Gastroesophageal sphincter (tissue), 3 donors: ENCODE measurements at regions not wholly inside any gene's neighbourhood (a gene's known extent, or its start where the extent isn't known, plus 50 kb on each side); places are given as distances from the start of the nearest gene placed in this dataset.

Experiments
- CTCF ChIP-seq, 4 experiments: fragments of 200-600 bp in 2 of 4; fragments of 450-650 bp in 2 of 4; sonication (generic) in 1 of 4; IDR thresholded peaks; one replicate each; pipeline ENCODE4 v1.5.1; 2017 to 2019; ENCODE audit warnings: antibody characterized with exemption in 4 of 4, mild to moderate bottlenecking in 2 of 4, moderate library complexity in 2 of 4
- POLR2AphosphoS5 ChIP-seq: sonication (generic); formaldehyde crosslinking; IDR thresholded peaks from one replicate; pipeline ENCODE4 v1.6.1; 2017; ENCODE audit warnings: antibody characterized with exemption

- no peak for TF ChIP-seq CTCF (IDR thresholded peaks at IDR 0.05)
- TF ChIP-seq POLR2AphosphoS5, result no peak
These were observed 848.0 kb upstream of the USP15 start for GRCh38 chr12:61412201-61412600.
